Skeletal muscle satellite cell (primary cell): ENCODE measurements at regions not wholly inside any gene's neighbourhood (a gene's known extent, or its start where the extent isn't known, plus 50 kb on each side); places are given as distances from the start of the nearest gene placed in this dataset.

ENCODE experiments used
- H3K27me3 ChIP-seq: 2 replicates; pipeline ENCODE4 v1.7.0; 2013; ENCODE audit warnings: low read length; ENCODE audit not compliant: control insufficient read depth, insufficient read depth
- H3K36me3 ChIP-seq: 2 replicates; pipeline ENCODE4 v1.7.0; 2013; ENCODE audit warnings: mild to moderate bottlenecking, control low read depth, low read length; ENCODE audit not compliant: insufficient read depth
- H3K4me1 ChIP-seq: 2 replicates; pipeline ENCODE4 v1.7.0; 2013; ENCODE audit warnings: low read length; ENCODE audit not compliant: control insufficient read depth, insufficient read depth
- H3K4me2 ChIP-seq: 2 replicates; pipeline ENCODE4 v1.7.0; 2013; ENCODE audit warnings: mild to moderate bottlenecking, low read length
- H3K4me3 ChIP-seq: 2 replicates; pipeline ENCODE4 v1.7.0; 2013; ENCODE audit warnings: low read length
- H3K9ac ChIP-seq: 2 replicates; pipeline ENCODE4 v1.7.0; 2013; ENCODE audit warnings: mild to moderate bottlenecking, low read depth, low read length, moderate library complexity
- H3K9me3 ChIP-seq: replicated peaks from 2 replicates; pipeline ENCODE4 v1.7.0; 2013; ENCODE audit warnings: mild to moderate bottlenecking, control low read depth, low read length

- H3K9me3 ChIP-seq: no peaks in the 10 kb centered on the region
- no peaks in the 10 kb centered on the region for H3K27me3 ChIP-seq
- no peak overlapping the region for H3K4me3 ChIP-seq
- H3K4me2 ChIP-seq: no peak overlapping the region
- peaks cover 52% of the 10 kb centered on the region for H3K4me1 ChIP-seq
- H3K36me3 ChIP-seq: no peaks in the 10 kb centered on the region
- no peak overlapping the region for H3K9ac ChIP-seq
Measured at GRCh38 chr4:119728185-119728584, 99.6 kb upstream of the PDE5A start.

GRCh38 chr4:119726505-119726904 is 97.9 kb upstream of the PDE5A start:
- peak overlapping the region; percentile 3 for H3K4me2 ChIP-seq
- H3K36me3 ChIP-seq: no peaks in the 10 kb centered on the region
- peaks cover 44% of the 10 kb centered on the region for H3K4me1 ChIP-seq
- no peaks in the 10 kb centered on the region for H3K27me3 ChIP-seq
- no peaks in the 10 kb centered on the region for H3K9me3 ChIP-seq
- H3K9ac ChIP-seq: peak overlapping the region; percentile 48
- no peak overlapping the region for H3K4me3 ChIP-seq

DNA sequence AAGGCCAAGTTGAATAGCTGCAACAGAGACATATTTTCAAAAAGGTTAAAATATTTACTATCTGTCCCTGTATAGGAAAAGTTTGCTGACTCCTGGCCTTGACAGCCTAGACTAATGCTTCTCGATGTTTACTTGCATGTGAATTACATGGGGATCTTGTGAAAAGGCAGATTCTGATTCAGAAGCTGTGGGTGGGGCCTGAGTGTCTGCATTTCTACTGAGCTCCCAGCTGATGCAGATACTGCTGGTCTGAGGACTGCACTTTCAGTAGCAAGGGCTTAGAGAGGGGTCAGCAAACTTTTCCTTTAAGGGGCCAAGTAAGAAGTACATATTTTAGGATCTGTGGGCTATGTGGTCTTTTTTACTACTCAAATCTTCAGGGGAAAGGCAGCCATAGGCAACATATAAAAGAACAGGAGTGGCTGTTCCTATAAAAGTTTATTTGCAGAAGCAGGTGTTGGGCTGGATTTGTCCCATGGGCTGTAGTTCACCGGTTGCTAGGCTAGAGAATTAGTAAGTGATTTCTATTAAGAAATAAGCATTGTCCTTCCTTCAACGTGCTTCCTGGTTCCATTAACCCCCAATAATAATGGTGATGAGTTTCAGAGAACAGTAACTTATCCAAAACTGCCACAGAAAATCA is 97.2 kb upstream of the PDE5A start:
- H3K36me3 ChIP-seq: no peaks in the 10 kb centered on the region
- peak overlapping the region; percentile 3 for H3K4me2 ChIP-seq
- peaks cover 37% of the 10 kb centered on the region for H3K4me1 ChIP-seq
- no peaks in the 10 kb centered on the region for H3K9me3 ChIP-seq
- no peaks in the 10 kb centered on the region for H3K27me3 ChIP-seq
- H3K4me3 ChIP-seq: no peak overlapping the region
- H3K9ac ChIP-seq: peak overlapping the region; percentile 48

- Histone ChIP-seq H3K4me3 (no peak overlapping the region), H3K36me3 (no peaks in the 10 kb centered on the region), H3K9ac (no peak overlapping the region), H3K4me2 (no peak overlapping the region), H3K9me3 (no peaks in the 10 kb centered on the region), H3K27me3 (no peaks in the 10 kb centered on the region), H3K4me1 (peaks cover 31% of the 10 kb centered on the region)
Measured at GRCh38 chr4:119725011-119725410, 96.4 kb upstream of the PDE5A start.

GRCh38 chr4:119722670-119723069 is 94.1 kb upstream of the PDE5A start:
- H3K9ac ChIP-seq: no peak overlapping the region
- H3K36me3 ChIP-seq: no peaks in the 10 kb centered on the region
- H3K27me3 ChIP-seq: no peaks in the 10 kb centered on the region
- no peak overlapping the region for H3K4me2 ChIP-seq
- peaks cover 18% of the 10 kb centered on the region for H3K4me1 ChIP-seq
- no peak overlapping the region for H3K4me3 ChIP-seq
- no peaks in the 10 kb centered on the region for H3K9me3 ChIP-seq

- Histone ChIP-seq H3K27me3 (no peaks in the 10 kb centered on the region), H3K4me1 (peaks cover 14% of the 10 kb centered on the region), H3K9me3 (no peaks in the 10 kb centered on the region), H3K9ac (no peak overlapping the region), H3K4me2 (no peak overlapping the region), H3K36me3 (no peaks in the 10 kb centered on the region), H3K4me3 (no peak overlapping the region)
Measured at GRCh38 chr4:119721878-119722277, 93.3 kb upstream of the PDE5A start.

GRCh38 chr4:119715490-119716445 is 87.2 kb upstream of the PDE5A start:
- Histone ChIP-seq H3K9ac (no peak overlapping the region), H3K36me3 (no peaks in the 10 kb centered on the region), H3K4me2 (no peak overlapping the region), H3K27me3 (no peaks in the 10 kb centered on the region), H3K9me3 (peaks cover 4% of the 10 kb centered on the region), H3K4me1 (no peaks in the 10 kb centered on the region), H3K4me3 (no peak overlapping the region)

DNA sequence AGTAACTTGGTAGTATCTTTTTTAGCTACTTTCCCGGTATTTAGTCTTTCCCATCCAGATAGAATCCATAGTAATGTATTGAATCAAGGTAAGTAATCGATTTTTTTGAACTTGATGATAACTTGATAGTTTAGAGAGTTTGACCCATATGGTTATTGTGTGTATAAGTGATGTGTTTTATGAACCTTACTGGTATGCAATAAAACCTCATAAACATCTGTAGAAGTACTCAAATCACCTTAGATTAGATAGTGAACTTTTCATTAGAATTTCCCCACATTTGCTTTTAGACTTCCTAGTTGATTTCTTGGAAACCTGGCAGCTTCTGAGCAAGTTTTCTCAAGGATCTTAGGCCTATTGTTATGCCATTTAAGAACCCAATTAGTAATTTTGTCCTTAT is 80.8 kb upstream of the PDE5A start:
- Histone ChIP-seq H3K9me3 (no peaks in the 10 kb centered on the region), H3K4me2 (no peak overlapping the region), H3K4me1 (no peaks in the 10 kb centered on the region), H3K36me3 (no peaks in the 10 kb centered on the region), H3K9ac (no peak overlapping the region), H3K4me3 (no peak overlapping the region), H3K27me3 (no peaks in the 10 kb centered on the region)

- Histone ChIP-seq H3K9me3 (no peaks in the 10 kb centered on the region), H3K36me3 (no peaks in the 10 kb centered on the region), H3K27me3 (no peaks in the 10 kb centered on the region), H3K9ac (no peak overlapping the region), H3K4me2 (no peak overlapping the region), H3K4me3 (no peak overlapping the region), H3K4me1 (no peaks in the 10 kb centered on the region)
Measured at GRCh38 chr4:119707336-119707735, 78.7 kb upstream of the PDE5A start.

DNA sequence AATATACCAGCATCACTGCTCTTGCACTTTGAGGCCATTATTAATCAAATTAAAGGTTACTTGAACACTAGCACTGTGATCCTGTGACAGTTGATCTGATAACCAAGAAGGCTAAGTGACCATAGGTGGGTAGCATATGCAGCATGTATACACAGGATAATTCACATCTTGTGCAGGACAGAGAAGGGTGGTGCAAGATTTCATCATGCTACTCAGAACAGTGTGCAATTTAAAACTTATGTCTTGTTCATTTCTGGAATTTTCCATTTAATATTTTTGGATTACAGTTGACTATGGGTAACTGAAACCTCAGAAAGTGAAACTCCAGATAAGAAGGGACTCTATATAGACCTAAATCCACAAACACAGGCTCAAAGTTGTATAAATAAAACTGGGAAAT is 78.2 kb upstream of the PDE5A start:
- no peaks in the 10 kb centered on the region for H3K9me3 ChIP-seq
- H3K36me3 ChIP-seq: no peaks in the 10 kb centered on the region
- H3K4me1 ChIP-seq: no peaks in the 10 kb centered on the region
- H3K4me3 ChIP-seq: no peak overlapping the region
- no peak overlapping the region for H3K4me2 ChIP-seq
- H3K27me3 ChIP-seq: no peaks in the 10 kb centered on the region
- H3K9ac ChIP-seq: no peak overlapping the region

DNA sequence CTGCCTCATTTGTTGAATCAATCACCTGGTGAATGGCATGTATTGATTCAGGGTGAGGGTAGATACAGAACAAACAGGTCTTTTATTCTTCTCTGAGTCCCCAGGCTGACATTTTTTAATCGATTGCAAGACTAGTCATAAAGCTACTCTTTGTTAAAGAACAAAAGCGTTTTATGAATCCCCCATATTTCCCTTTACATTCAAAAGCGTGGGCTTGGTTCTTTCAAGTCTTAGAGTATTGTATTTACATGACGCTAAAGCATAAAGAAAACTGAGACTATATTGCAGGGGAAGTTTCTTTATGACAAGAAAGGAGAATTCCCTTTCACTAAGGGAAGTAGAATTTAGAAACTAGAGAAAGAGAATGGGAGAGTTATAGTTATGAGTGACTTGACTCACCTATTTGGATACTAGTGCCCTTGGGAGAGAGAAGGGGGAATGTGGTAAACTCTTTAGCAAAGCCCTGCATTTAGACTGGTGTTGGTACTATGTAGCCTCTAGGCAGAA is 69.3 kb upstream of the PDE5A start:
- Histone ChIP-seq H3K9ac (no peak overlapping the region), H3K27me3 (no peaks in the 10 kb centered on the region), H3K36me3 (no peaks in the 10 kb centered on the region), H3K9me3 (no peaks in the 10 kb centered on the region), H3K4me1 (no peaks in the 10 kb centered on the region), H3K4me2 (no peak overlapping the region), H3K4me3 (no peak overlapping the region)
